Vagina (tissue), 2 donors: ENCODE measurements at regions not wholly inside any gene's neighbourhood (a gene's known extent, or its start where the extent isn't known, plus 50 kb on each side); places are given as distances from the start of the nearest gene placed in this dataset.

Experiments
- DNase-seq, 2 donors: peaks; one replicate each; pipeline ENCODE4 v3.0.0-alpha.2; 2017; ENCODE audit errors: extremely low spot score in 2 of 2
- H3K27ac ChIP-seq: fragments of 200-600 bp; sonication (generic); one replicate; pipeline ENCODE4 v1.5.1; 2019
- H3K27me3 ChIP-seq: fragments of 200-600 bp; sonication (generic); one replicate; pipeline ENCODE4 v1.5.1; 2019
- H3K36me3 ChIP-seq, 2 donors: fragments of 200-600 bp; sonication (generic); one replicate each; pipeline ENCODE4 v1.5.1; 2017 to 2019
- H3K4me1 ChIP-seq: fragments of 200-600 bp; sonication (generic); one replicate; pipeline ENCODE4 v1.5.1; 2019
- H3K4me3 ChIP-seq, 2 donors: fragments of 200-600 bp; sonication (generic); 1 replicate in 1 of 2; 2 replicates in 1 of 2; pipeline ENCODE4 v1.5.1; 2016 to 2019
- H3K9me3 ChIP-seq: fragments of 200-600 bp; sonication (generic); one replicate; pipeline ENCODE4 v1.5.1; 2019
- POLR2A ChIP-seq, 2 donors: fragments of 450-650 bp; IDR thresholded peaks; one replicate each; pipeline ENCODE4 v1.6.1; 2017; ENCODE audit warnings: antibody characterized with exemption in 2 of 2, mild to moderate bottlenecking in 2 of 2, moderate library complexity in 2 of 2
- POLR2AphosphoS5 ChIP-seq, 2 donors: sonication (generic); formaldehyde crosslinking; IDR thresholded peaks; one replicate each; pipeline ENCODE4 v1.9.0; 2017; ENCODE audit warnings: antibody characterized with exemption in 2 of 2, mild to moderate bottlenecking in 2 of 2, low read depth in 1 of 2; ENCODE audit not compliant: insufficient read depth in 1 of 2
- intact Hi-C: fragments of 100-400 bp; cut with DNase I; formaldehyde crosslinking; loops from one replicate; pipeline ENCODE4 v1.15.1; 2023
- TF ChIP-seq, protein P1 (sequence below), 3 experiments: fragments of 450-650 bp in 2 of 3; fragments of 200-600 bp in 1 of 3; sonication (generic) in 1 of 3; IDR thresholded peaks; one replicate each; pipeline ENCODE4 v1.5.1; 2017 to 2019; ENCODE audit warnings: antibody characterized with exemption in 3 of 3, mild to moderate bottlenecking in 2 of 3, moderate library complexity in 2 of 3

DNA sequence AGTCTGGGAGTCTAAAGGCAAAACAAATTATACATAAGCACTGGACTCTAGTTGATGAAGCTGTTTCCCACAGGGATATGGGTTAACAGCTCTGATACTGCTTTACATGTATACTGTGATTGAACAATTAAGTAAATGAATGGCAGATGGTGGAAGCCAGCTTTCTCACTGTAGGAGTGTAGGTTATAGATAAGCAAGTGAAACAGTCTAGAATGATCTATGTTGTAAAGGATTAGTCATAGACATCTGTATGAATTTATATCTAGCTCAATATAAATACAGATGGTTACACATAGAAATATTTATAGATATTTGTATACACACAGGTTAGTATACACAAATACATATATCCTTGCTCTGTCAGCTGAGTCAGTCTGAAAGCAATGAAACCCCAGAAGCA lies 276.1 kb downstream of the PPARGC1A start:
- Histone ChIP-seq H3K9me3 (no peaks in the 10 kb centered on the region), H3K36me3 (no peaks in the 10 kb centered on the region), H3K27me3 (no peaks in the 10 kb centered on the region), H3K4me1 (no peaks in the 10 kb centered on the region), H3K27ac (no peak overlapping the region), H3K4me3 (no peak overlapping the region)
- intact Hi-C loops = no loop called here
- DNase-seq = no peak
- TF ChIP-seq POLR2A (IDR thresholded peaks at IDR 0.05) = no peak
- no peak for TF ChIP-seq POLR2AphosphoS5 (IDR thresholded peaks at IDR 0.05; ENCODE audit: insufficient read depth in 1 of 2, low read depth in 1 of 2)
- TF ChIP-seq, protein P1, sequence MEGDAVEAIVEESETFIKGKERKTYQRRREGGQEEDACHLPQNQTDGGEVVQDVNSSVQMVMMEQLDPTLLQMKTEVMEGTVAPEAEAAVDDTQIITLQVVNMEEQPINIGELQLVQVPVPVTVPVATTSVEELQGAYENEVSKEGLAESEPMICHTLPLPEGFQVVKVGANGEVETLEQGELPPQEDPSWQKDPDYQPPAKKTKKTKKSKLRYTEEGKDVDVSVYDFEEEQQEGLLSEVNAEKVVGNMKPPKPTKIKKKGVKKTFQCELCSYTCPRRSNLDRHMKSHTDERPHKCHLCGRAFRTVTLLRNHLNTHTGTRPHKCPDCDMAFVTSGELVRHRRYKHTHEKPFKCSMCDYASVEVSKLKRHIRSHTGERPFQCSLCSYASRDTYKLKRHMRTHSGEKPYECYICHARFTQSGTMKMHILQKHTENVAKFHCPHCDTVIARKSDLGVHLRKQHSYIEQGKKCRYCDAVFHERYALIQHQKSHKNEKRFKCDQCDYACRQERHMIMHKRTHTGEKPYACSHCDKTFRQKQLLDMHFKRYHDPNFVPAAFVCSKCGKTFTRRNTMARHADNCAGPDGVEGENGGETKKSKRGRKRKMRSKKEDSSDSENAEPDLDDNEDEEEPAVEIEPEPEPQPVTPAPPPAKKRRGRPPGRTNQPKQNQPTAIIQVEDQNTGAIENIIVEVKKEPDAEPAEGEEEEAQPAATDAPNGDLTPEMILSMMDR (IDR thresholded peaks at IDR 0.05) = no peak

DNA sequence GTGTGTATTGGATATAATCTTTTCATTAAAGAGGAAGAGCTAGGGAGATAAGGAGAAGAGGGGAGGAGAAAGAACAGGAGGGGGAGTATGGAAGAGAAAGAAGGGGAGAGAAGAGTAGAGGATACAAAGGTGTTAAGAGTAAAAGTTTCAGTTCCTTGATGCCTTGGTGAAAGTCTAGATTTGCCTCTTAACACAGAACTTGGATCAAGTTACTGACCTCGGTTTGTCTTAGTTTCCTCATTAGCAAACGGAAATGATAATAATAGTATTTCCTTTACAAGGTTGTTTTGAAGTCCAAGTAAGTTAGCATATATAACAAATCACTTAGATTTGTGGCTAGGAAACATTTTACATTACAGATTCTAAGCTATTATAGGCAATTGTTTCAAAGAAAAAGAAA lies 287.1 kb downstream of the PPARGC1A start:
- TF ChIP-seq, protein P1 (IDR thresholded peaks at IDR 0.05) = no peak
- no peak for TF ChIP-seq POLR2A (IDR thresholded peaks at IDR 0.05)
- no peak for TF ChIP-seq POLR2AphosphoS5 (IDR thresholded peaks at IDR 0.05; ENCODE audit: insufficient read depth in 1 of 2, low read depth in 1 of 2)

DNA sequence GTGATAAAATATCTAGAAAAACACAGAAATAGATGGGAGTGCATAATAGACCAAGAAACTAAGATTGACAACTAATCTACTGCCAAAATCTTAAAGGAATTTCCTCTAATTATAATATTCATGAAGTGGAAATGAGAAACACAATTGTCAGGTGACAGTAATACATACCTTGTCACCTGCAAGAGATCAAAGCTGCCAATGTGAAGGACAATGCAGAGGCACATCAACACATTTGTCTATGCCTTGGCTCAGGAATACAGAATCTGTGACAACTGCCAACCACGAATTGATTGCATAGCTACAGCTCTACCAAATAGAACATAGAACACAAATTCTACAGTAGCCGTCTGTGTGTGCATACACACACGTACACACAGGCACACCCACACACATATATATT lies 295.7 kb downstream of the PPARGC1A start:
- intact Hi-C loops = no loop called here
- no peak for DNase-seq
- Histone ChIP-seq H3K4me1 (no peaks in the 10 kb centered on the region), H3K9me3 (no peaks in the 10 kb centered on the region), H3K27ac (no peak overlapping the region), H3K4me3 (no peak overlapping the region), H3K36me3 (no peaks in the 10 kb centered on the region), H3K27me3 (no peaks in the 10 kb centered on the region)
- TF ChIP-seq, protein P1 (IDR thresholded peaks at IDR 0.05) = no peak
- TF ChIP-seq POLR2A (IDR thresholded peaks at IDR 0.05) (no peak), POLR2AphosphoS5 (IDR thresholded peaks at IDR 0.05; ENCODE audit: insufficient read depth in 1 of 2, low read depth in 1 of 2) (no peak)

More for the DNA sequence above, 287.1 kb downstream of the PPARGC1A start:
- Histone ChIP-seq H3K27ac (no peak overlapping the region), H3K9me3 (no peaks in the 10 kb centered on the region), H3K36me3 (no peaks in the 10 kb centered on the region), H3K4me1 (no peaks in the 10 kb centered on the region), H3K4me3 (no peak overlapping the region), H3K27me3 (no peaks in the 10 kb centered on the region)
- intact Hi-C loops = no loop called here
- DNase-seq = no peak

DNA sequence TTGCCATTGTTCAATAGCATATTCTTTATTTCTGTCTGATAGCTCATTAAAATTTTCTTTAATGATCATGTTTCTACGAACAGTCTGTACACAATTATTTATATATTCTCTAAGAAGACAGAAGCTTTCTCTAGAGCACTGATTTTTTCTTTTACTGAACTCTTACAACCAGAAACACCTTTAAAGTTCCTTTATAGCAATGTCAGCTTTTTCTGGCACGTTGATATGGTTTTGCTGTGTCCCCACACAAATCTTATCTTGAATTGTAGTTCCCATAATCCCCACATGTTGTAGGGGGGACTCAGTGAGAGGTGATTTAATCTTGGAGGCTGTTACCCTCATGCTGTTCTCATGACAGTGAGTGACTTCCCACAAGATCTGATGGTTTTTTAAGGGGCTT lies 299.4 kb downstream of the PPARGC1A start:
- no peak for TF ChIP-seq POLR2AphosphoS5 (IDR thresholded peaks at IDR 0.05; ENCODE audit: insufficient read depth in 1 of 2, low read depth in 1 of 2)
- no peak for TF ChIP-seq POLR2A (IDR thresholded peaks at IDR 0.05)
- TF ChIP-seq, protein P1 (IDR thresholded peaks at IDR 0.05) = no peak
- Histone ChIP-seq H3K27me3 (no peaks in the 10 kb centered on the region), H3K4me1 (no peaks in the 10 kb centered on the region), H3K27ac (no peak overlapping the region), H3K9me3 (no peaks in the 10 kb centered on the region), H3K4me3 (no peak overlapping the region), H3K36me3 (no peaks in the 10 kb centered on the region)
- no peak for DNase-seq
- intact Hi-C loops = no loop called here

DNA sequence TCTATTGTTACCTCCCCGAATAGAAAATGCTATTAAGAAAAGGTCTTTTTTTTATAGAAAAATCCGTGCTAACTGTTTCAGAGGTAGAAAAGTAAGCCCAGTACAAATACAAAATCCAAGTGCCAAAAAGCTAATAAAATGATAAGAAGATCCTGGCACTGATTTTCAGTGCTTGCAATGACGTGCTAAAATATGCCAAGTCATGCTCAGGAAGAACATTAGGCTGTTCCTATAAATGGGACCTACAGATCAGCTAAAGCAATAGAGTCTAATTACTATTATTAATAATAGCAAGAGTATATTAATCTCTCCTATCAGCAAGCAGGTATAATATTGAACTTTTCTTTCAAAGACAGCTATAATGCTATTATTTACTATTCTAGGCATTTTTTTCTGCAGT lies 305.8 kb downstream of the PPARGC1A start:
- Histone ChIP-seq H3K27me3 (no peaks in the 10 kb centered on the region), H3K4me3 (no peak overlapping the region), H3K4me1 (no peaks in the 10 kb centered on the region), H3K9me3 (no peaks in the 10 kb centered on the region), H3K36me3 (no peaks in the 10 kb centered on the region), H3K27ac (no peak overlapping the region)
- intact Hi-C loops = no loop called here
- no peak for DNase-seq
- TF ChIP-seq, protein P1 (IDR thresholded peaks at IDR 0.05) = no peak
- no peak for TF ChIP-seq POLR2AphosphoS5 (IDR thresholded peaks at IDR 0.05; ENCODE audit: insufficient read depth in 1 of 2, low read depth in 1 of 2)
- TF ChIP-seq POLR2A (IDR thresholded peaks at IDR 0.05) = no peak
